Panc1 (cell line): ENCODE measurements at regions not wholly inside any gene's neighbourhood (a gene's known extent, or its start where the extent isn't known, plus 50 kb on each side); places are given as distances from the start of the nearest gene placed in this dataset.

Source experiments
- ATAC-seq: fragments of 200-7000 bp; cut with Tn5 transposase; 2 replicates; pipeline ENCODE4 v1.9.1; 2020; ENCODE audit warnings: mild to moderate bottlenecking, moderate library complexity
- BruUV-seq: library from RNA; stranded (reverse); fragments of 400-500 nt; replicated peaks from 2 replicates; lab custom pipeline; 2021; lab: Mats Ljungman, UMichigan
- CTCF ChIA-PET: fragments of 300-600 bp; sonication (Branson Sonifier 250); formaldehyde crosslinking; loops from one replicate; lab custom pipeline; 2022; ENCODE audit warnings: antibody characterized with exemption; lab: Charles Lee
- POLR2A ChIA-PET: fragments of 300-600 bp; sonication (Branson Sonifier 250); formaldehyde crosslinking; loops from one replicate; lab custom pipeline; 2022; ENCODE audit warnings: antibody characterized with exemption; lab: Charles Lee
- DNase-seq: peaks from one replicate; pipeline ENCODE4 v3.0.0-alpha.2; 2010; ENCODE audit warnings: low read depth, low spot score
- H3K27ac ChIP-seq: 2 replicates; pipeline ENCODE4 v1.5.1; 2011; ENCODE audit warnings: mild to moderate bottlenecking, low read length, inconsistent platforms
- H3K27me3 ChIP-seq: fragments of 200-500 bp; sonication (Bioruptor generic); 2 replicates; pipeline ENCODE4 v1.6.0; 2014; ENCODE audit warnings: low read length, inconsistent platforms; ENCODE audit not compliant: control insufficient read depth, insufficient read depth
- H3K36me3 ChIP-seq: fragments of 200-500 bp; sonication (Bioruptor generic); 2 replicates; pipeline ENCODE4 v1.5.1; 2014; ENCODE audit warnings: inconsistent platforms, mild to moderate bottlenecking, low read length, moderate library complexity; ENCODE audit not compliant: control insufficient read depth, insufficient read depth
- H3K4me1 ChIP-seq: 2 replicates; pipeline ENCODE4 v1.5.1; 2011; ENCODE audit warnings: inconsistent platforms, mild to moderate bottlenecking, low read length, moderate library complexity; ENCODE audit not compliant: control insufficient read depth, insufficient read depth
- H3K4me3 ChIP-seq, 2 experiments: 2 replicates each; pipeline ENCODE4 v1.5.1; 2011 to 2012; ENCODE audit warnings: low read depth in 2 of 2, low read length in 2 of 2, mild to moderate bottlenecking in 2 of 2, inconsistent platforms in 1 of 2, moderate library complexity in 1 of 2
- H3K9me3 ChIP-seq: fragments of 200-500 bp; sonication (Bioruptor generic); 2 replicates; pipeline ENCODE4 v1.5.1; 2014; ENCODE audit warnings: low read depth, mild to moderate bottlenecking, inconsistent platforms, low read length, moderate library complexity; ENCODE audit not compliant: control insufficient read depth, insufficient read depth
- CTCF ChIP-seq: fragments of 450-650 bp; IDR thresholded peaks from 2 replicates; pipeline ENCODE4 v1.5.1; 2017; ENCODE audit warnings: mild to moderate bottlenecking
- POLR2AphosphoS5 ChIP-seq: IDR thresholded peaks from 2 replicates; pipeline ENCODE4 v1.6.1; 2012; ENCODE audit warnings: mild to moderate bottlenecking, low read depth, low read length, moderate library complexity
- REST ChIP-seq, 2 experiments: IDR thresholded peaks; 2 replicates each; pipeline ENCODE4 v1.6.1; 2011 to 2012; ENCODE audit warnings: low read depth in 2 of 2, control low read depth in 1 of 2, low read length in 1 of 2, mild to moderate bottlenecking in 1 of 2, moderate library complexity in 1 of 2; ENCODE audit not compliant: insufficient read depth in 1 of 2
- SIN3A ChIP-seq: IDR thresholded peaks from 2 replicates; pipeline ENCODE4 v1.6.1; 2012; ENCODE audit warnings: low read depth, mild to moderate bottlenecking, low read length, moderate library complexity, borderline replicate concordance; ENCODE audit not compliant: insufficient read depth
- TCF7L2 ChIP-seq: IDR thresholded peaks from 2 replicates; pipeline ENCODE4 v1.6.1; 2011; ENCODE audit warnings: mild to moderate bottlenecking, low read depth, low read length, inconsistent platforms
- in situ Hi-C: cut with HindIII; loops from 2 replicates; pipeline ENCODE4 v1.10.0; 2016; ENCODE audit warnings: low sequenced_read_pairs, low pct_unique_long_range_greater_than_20kb
- intact Hi-C: fragments of 100-400 bp; cut with micrococcal nuclease; formaldehyde crosslinking; loops from one replicate; pipeline ENCODE4 v1.10.0; 2022; ENCODE audit not compliant: unreplicated experiment

GRCh38 chrX:40333344-40333743, 235.6 kb upstream of the BCOR start:
- no peaks in the 10 kb centered on the region for H3K4me1 ChIP-seq
- in situ Hi-C loops (no loop called here), intact Hi-C loops (no loop called here)
- no peak overlapping the region for H3K4me3 ChIP-seq
- no TSS peak for BruUV-seq
- no peaks in the 10 kb centered on the region for H3K36me3 ChIP-seq
- POLR2A ChIA-PET, result no interaction called here
- H3K27me3 ChIP-seq, result no peaks in the 10 kb centered on the region
- no peak for TF ChIP-seq TCF7L2
- no peak for TF ChIP-seq CTCF
- ATAC-seq, result no peak
- no peak for DNase-seq
- H3K27ac ChIP-seq, result no peak overlapping the region
- H3K9me3 ChIP-seq, result no peaks in the 10 kb centered on the region
- CTCF ChIA-PET, result interaction anchor here (0.5 kb wide), 1 partner anchor 157 kb away, joined by 8 read pairs; no protein-coding TSS in a partner anchor

DNA sequence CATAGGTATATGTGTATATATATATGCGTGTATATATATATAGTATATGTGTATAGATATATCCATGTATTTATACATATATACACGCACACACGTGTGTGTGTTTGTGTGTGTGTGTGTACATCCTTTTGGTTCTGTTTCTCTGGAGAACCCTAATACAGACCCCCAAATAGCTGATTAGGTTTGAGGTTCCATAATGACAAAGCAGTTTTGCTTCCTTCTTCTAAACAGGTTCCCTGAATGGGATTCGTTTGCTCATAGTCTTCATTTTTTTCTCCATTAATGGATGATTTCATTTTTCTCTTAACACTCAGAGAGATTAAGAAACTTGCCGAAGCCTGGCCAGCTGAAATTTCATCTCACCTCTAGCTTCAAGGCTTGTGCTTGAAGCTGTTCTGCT, 234.0 kb upstream of the BCOR start:
- POLR2A ChIA-PET, result no interaction called here
- Histone ChIP-seq H3K36me3 (no peaks in the 10 kb centered on the region), H3K4me1 (no peaks in the 10 kb centered on the region), H3K9me3 (no peaks in the 10 kb centered on the region), H3K4me3 (no peak overlapping the region), H3K27ac (no peak overlapping the region), H3K27me3 (no peaks in the 10 kb centered on the region)
- CTCF ChIA-PET, result no interaction called here
- intact Hi-C loops, result no loop called here
- no TSS peak for BruUV-seq
- TF ChIP-seq CTCF (no peak), REST (IDR thresholded peaks at IDR 0.05; ENCODE audit: insufficient read depth in 1 of 2, low read depth in 2 of 2, low read length in 1 of 2) (no peak), SIN3A (no peak), TCF7L2 (no peak), POLR2AphosphoS5 (no peak)
- DNase-seq (no peak), ATAC-seq (no peak)
- in situ Hi-C loops, result no loop called here
